HepG2 (cell line): ENCODE measurements at regions not wholly inside any gene's neighbourhood (a gene's known extent, or its start where the extent isn't known, plus 50 kb on each side); places are given as distances from the start of the nearest gene placed in this dataset.

Source experiments
- ATAC-seq: fragments of 200-7000 bp; cut with Tn5 transposase; 3 replicates; pipeline ENCODE4 v1.9.1; 2020; ENCODE audit warnings: mild to moderate bottlenecking, moderate library complexity
- BruUV-seq: library from RNA; stranded (reverse); fragments of 400-500 nt; replicated peaks from 2 replicates; lab custom pipeline; 2021; lab: Mats Ljungman, UMichigan
- CTCF ChIA-PET: fragments of 300-600 bp; formaldehyde crosslinking; extraction: SDS; loops from one replicate; lab custom pipeline; 2021; ENCODE audit warnings: low total read pairs, inconsistent platforms, low intra/inter-chr PET ratio; lab: Yijun Ruan, JAX
- POLR2A ChIA-PET: fragments of 350-600 bp; sonication (Branson Sonifier 250); formaldehyde crosslinking; loops from one replicate; lab custom pipeline; 2020; ENCODE audit warnings: antibody characterized with exemption, inconsistent platforms; lab: Yijun Ruan, JAX
- DNase-seq: peaks from one replicate; pipeline ENCODE4 v3.0.0-alpha.2; 2015; ENCODE audit warnings: low spot score
- FAIRE-seq: peaks from 3 replicates; lab custom pipeline; 2011; peaks lifted over from hg19 to GRCh38; lab: Jason Lieb, UNC
- H2AFZ ChIP-seq: one replicate; pipeline ENCODE4 v1.6.1; 2011; ENCODE audit warnings: low read length, inconsistent platforms
- H3K27ac ChIP-seq: fragments of 300-600 bp; 3 replicates; pipeline ENCODE4 v1.8.0; 2011; ENCODE audit warnings: mixed run types, mild to moderate bottlenecking, mixed read lengths, low read length, inconsistent platforms; ENCODE audit not compliant: insufficient read depth; ENCODE audit errors: extremely low read length
- H3K27me3 ChIP-seq, 2 experiments: fragments of 200-600 bp in 1 of 2; 2 replicates in 1 of 2; 3 replicates in 1 of 2; pipeline versions ENCODE4 v1.6.0 to v1.8.0; 2011; ENCODE audit warnings: low read length in 2 of 2, mild to moderate bottlenecking in 2 of 2, moderate library complexity in 2 of 2, inconsistent platforms in 1 of 2; ENCODE audit not compliant: insufficient read depth in 2 of 2, control insufficient read depth in 1 of 2
- H3K36me3 ChIP-seq, 2 experiments: fragments of 200-600 bp in 1 of 2; replicated peaks in 1 of 2; 2 replicates in 1 of 2; 3 replicates in 1 of 2; pipeline versions ENCODE4 v1.5.1 to v1.8.0; 2011; ENCODE audit warnings: low read length in 2 of 2, inconsistent platforms in 1 of 2; ENCODE audit not compliant: insufficient read depth in 2 of 2, control insufficient read depth in 1 of 2
- H3K4me1 ChIP-seq: 2 replicates; pipeline ENCODE4 v1.5.1; 2012; ENCODE audit warnings: low read length, inconsistent platforms; ENCODE audit not compliant: insufficient read depth
- H3K4me2 ChIP-seq: 2 replicates; pipeline ENCODE4 v1.6.0; 2011; ENCODE audit warnings: low read depth, low read length, inconsistent platforms
- H3K4me3 ChIP-seq, 3 experiments: fragments of 200-600 bp in 1 of 3; sonication (generic), shearing (Covaris generic) in 1 of 3; replicated peaks in 1 of 3; 2 replicates each; pipeline ENCODE4 v1.5.1; 2011 to 2016; ENCODE audit warnings: low read length in 3 of 3, inconsistent platforms in 2 of 3, low read depth in 2 of 3, mild to moderate bottlenecking in 2 of 3, control low read depth in 1 of 3, mixed read lengths in 1 of 3; ENCODE audit not compliant: insufficient read depth in 1 of 3
- H3K79me2 ChIP-seq: one replicate; pipeline ENCODE4 v1.6.1; 2011; ENCODE audit warnings: low read length, inconsistent platforms; ENCODE audit not compliant: insufficient read depth
- H3K9ac ChIP-seq: 2 replicates; pipeline ENCODE4 v1.6.0; 2011; ENCODE audit warnings: mild to moderate bottlenecking, low read depth, low read length, inconsistent platforms; ENCODE audit not compliant: insufficient read depth
- H3K9me3 ChIP-seq: 2 replicates; pipeline ENCODE4 v1.5.1; 2012; ENCODE audit warnings: mild to moderate bottlenecking, low read length
- H4K20me1 ChIP-seq: 2 replicates; pipeline ENCODE4 v1.6.0; 2011; ENCODE audit warnings: inconsistent platforms, mild to moderate bottlenecking, low read length, moderate library complexity; ENCODE audit not compliant: insufficient read depth
- KDM2A ChIP-seq: sonication (generic); formaldehyde crosslinking; IDR thresholded peaks from 2 replicates; pipeline ENCODE4 v1.4.0; 2020; ENCODE audit warnings: low read depth, missing genetic modification reagents, borderline replicate concordance
- RELA ChIP-seq: sonication (generic); formaldehyde crosslinking; IDR thresholded peaks from 2 replicates; pipeline ENCODE4 v1.4.0; 2020; ENCODE audit warnings: missing genetic modification reagents
- SATB2 ChIP-seq: sonication (generic); formaldehyde crosslinking; IDR thresholded peaks from 2 replicates; pipeline ENCODE4 v1.5.0; 2020; ENCODE audit warnings: missing genetic modification reagents
- SIN3B ChIP-seq: fragments of 150-350 bp; IDR thresholded peaks from 2 replicates; pipeline ENCODE4 v1.6.1; 2014; ENCODE audit warnings: low read length
- SNAI1 ChIP-seq: sonication (generic); formaldehyde crosslinking; IDR thresholded peaks from 2 replicates; pipeline ENCODE4 v1.5.0; 2020; ENCODE audit warnings: mild to moderate bottlenecking, missing genetic modification reagents, borderline replicate concordance
- ZBTB46 ChIP-seq: sonication (generic); formaldehyde crosslinking; IDR thresholded peaks from 2 replicates; pipeline ENCODE4 v1.4.0; 2020; ENCODE audit warnings: mild to moderate bottlenecking, missing genetic modification reagents, borderline replicate concordance
- ZNF230 ChIP-seq: sonication (generic); formaldehyde crosslinking; IDR thresholded peaks from 2 replicates; pipeline ENCODE4 v1.4.0; 2020; ENCODE audit warnings: mild to moderate bottlenecking, missing genetic modification reagents
- ZNF326 ChIP-seq: sonication (generic); formaldehyde crosslinking; IDR thresholded peaks from 2 replicates; pipeline ENCODE4 v1.4.0; 2020; ENCODE audit warnings: missing genetic modification reagents, borderline replicate concordance
- ZNF737 ChIP-seq: sonication (generic); formaldehyde crosslinking; IDR thresholded peaks from 2 replicates; pipeline ENCODE4 v1.5.0; 2020; ENCODE audit warnings: missing genetic modification reagents, mild to moderate bottlenecking, borderline replicate concordance
- ZNF782 ChIP-seq: sonication (generic); formaldehyde crosslinking; IDR thresholded peaks from 2 replicates; pipeline ENCODE4 v1.4.0; 2020; ENCODE audit warnings: missing genetic modification reagents, mild to moderate bottlenecking, borderline replicate concordance
- ZNF800 ChIP-seq: sonication (generic); formaldehyde crosslinking; IDR thresholded peaks from 2 replicates; pipeline ENCODE4 v1.4.0; 2020; ENCODE audit warnings: missing genetic modification reagents
- WGBS: methylation state at CpG from one replicate; pipeline ENCODE4 v1.1.6; 2017; ENCODE audit warnings: low lambda C conversion rate; 5-methylcytosine and 5-hydroxymethylcytosine counted together
- in situ Hi-C: cut with HindIII; loops from 2 replicates; pipeline ENCODE4 v1.10.0; 2017; ENCODE audit warnings: low pct_unique_long_range_greater_than_20kb; ENCODE audit not compliant: extremely low pct_ligation_motif_present
- intact Hi-C: fragments of 100-400 bp; cut with micrococcal nuclease; formaldehyde crosslinking; loops from one replicate; pipeline ENCODE4 v1.10.0; 2022; ENCODE audit not compliant: unreplicated experiment
- TF ChIP-seq, protein P1 (sequence below): sonication (generic); formaldehyde crosslinking; IDR thresholded peaks from 2 replicates; pipeline ENCODE4 v1.8.0; 2022; ENCODE audit warnings: missing genetic modification reagents, mild to moderate bottlenecking, inconsistent platforms, borderline replicate concordance
- TF ChIP-seq, protein P2 (sequence below): sonication (generic); formaldehyde crosslinking; conservative IDR thresholded peaks from 2 replicates; pipeline ENCODE4 v1.8.1; 2023; ENCODE audit warnings: missing genetic modification reagents

DNA sequence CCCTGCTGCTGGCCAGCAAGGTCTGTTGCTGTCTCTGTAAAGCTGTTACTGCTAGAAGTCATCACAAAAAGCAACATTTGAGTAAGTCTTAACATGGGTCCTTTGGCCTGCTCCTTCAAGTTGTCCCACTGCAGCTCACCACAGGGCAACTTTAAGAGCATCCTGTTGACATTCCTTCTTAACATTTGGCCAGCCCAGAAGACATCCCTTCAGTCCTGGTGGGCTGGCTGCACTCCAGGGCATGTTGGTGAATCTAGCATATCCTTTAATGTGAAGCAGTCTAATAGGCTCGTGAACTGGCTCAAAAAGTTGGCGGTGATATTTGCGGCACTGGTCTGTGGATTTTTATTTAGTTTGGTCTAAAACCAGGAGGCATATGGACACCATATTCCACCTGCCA lies 92.2 kb upstream of the MAML3 start:
- Histone ChIP-seq H3K36me3 (no peaks in the 10 kb centered on the region), H3K79me2 (no peaks in the 10 kb centered on the region)
- 100% methylated on average over 2 of the region's 3 CpGs for WGBS
- TF ChIP-seq ZNF782 (CRISPR knock-in tag): no peak
- TF ChIP-seq ZNF326 (CRISPR knock-in tag): no peak
- TF ChIP-seq, all 625 proteins: peak for 0
- intact Hi-C loops (no loop called here), in situ Hi-C loops (no loop called here)
- H3K27ac ChIP-seq: no peak overlapping the region
- no TSS peak for BruUV-seq
- DNase-seq (no peak), FAIRE-seq (no peak), ATAC-seq (no peak)
- POLR2A ChIA-PET: no interaction called here
- no peaks in the 10 kb centered on the region for H3K4me1 ChIP-seq
- H3K4me2 ChIP-seq: no peak overlapping the region
- CTCF ChIA-PET: no interaction called here
- 0 out of 5 replicates have a peak, but pooled peaks cover 0 to 7% of the 10 kb centered on the region in 2 experiments for H3K27me3 ChIP-seq
- no peak overlapping the region for H3K9ac ChIP-seq
- H3K9me3 ChIP-seq: no peaks in the 10 kb centered on the region
- no peak overlapping the region for H3K4me3 ChIP-seq
- H4K20me1 ChIP-seq: no peaks in the 10 kb centered on the region
- no peak overlapping the region for H2AFZ ChIP-seq

DNA sequence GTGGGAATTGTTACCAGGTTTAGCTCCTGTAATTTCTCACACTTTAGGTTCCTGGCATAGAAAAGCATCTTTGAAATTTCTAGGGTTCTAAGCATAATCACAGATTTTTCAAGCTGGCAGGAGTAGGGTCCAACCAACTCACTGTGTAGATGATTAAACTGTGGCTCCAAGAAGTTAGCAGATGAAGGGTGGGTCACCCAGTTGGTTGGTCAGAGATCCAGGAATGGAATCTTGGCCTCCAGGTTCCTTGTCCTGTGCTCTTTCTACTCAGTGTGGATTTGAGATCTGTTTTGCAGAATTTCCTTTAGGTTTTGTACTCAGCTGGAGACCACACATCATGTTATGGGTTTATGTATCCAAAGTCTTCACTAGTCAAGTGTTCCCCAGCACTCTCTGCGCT lies 90.3 kb upstream of the MAML3 start:
- intact Hi-C loops (no loop called here), in situ Hi-C loops (no loop called here)
- no peak overlapping the region for H2AFZ ChIP-seq
- no peaks in the 10 kb centered on the region for H3K36me3 ChIP-seq
- FAIRE-seq (no peak), DNase-seq (no peak), ATAC-seq (no peak)
- H4K20me1 ChIP-seq: no peaks in the 10 kb centered on the region
- CTCF ChIA-PET: no interaction called here
- no peak overlapping the region for H3K27ac ChIP-seq
- no peak overlapping the region for H3K4me2 ChIP-seq
- H3K27me3 ChIP-seq: peaks cover 0 to 18% of the 10 kb centered on the region in 2 experiments; a peak in 2 of 5 replicates
- no peak overlapping the region for H3K9ac ChIP-seq
- POLR2A ChIA-PET: no interaction called here
- no TSS peak for BruUV-seq
- H3K4me1 ChIP-seq: no peaks in the 10 kb centered on the region
- H3K4me3 ChIP-seq: no peak overlapping the region
- no peaks in the 10 kb centered on the region for H3K79me2 ChIP-seq
- H3K9me3 ChIP-seq: no peaks in the 10 kb centered on the region
- WGBS: 80% methylated on average over 1 of the region's 1 CpG
- TF ChIP-seq ZNF737 (CRISPR knock-in tag): no peak
- no peak for TF ChIP-seq ZNF230
- no peak for TF ChIP-seq SIN3B
- no peak for TF ChIP-seq SATB2 (CRISPR knock-in tag)
- TF ChIP-seq ZNF800 (CRISPR knock-in tag): no peak
- TF ChIP-seq RELA (CRISPR knock-in tag): no peak
- TF ChIP-seq, protein P1, sequence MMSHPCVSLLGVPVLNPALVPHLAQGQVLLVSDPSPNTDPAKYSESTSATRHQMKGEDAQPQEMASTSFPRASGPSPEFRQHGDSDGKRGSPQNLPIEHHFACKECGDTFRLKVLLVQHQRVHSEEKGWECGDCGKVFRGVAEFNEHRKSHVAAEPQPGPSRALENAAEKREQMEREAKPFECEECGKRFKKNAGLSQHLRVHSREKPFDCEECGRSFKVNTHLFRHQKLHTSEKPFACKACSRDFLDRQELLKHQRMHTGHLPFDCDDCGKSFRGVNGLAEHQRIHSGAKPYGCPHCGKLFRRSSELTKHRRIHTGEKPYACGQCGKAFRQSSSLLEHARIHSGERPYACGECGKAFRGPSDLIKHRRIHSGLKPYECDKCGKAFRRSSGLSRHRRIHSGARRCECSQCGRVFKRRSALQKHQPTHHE (CRISPR knock-in tag): no peak
- TF ChIP-seq SNAI1 (CRISPR knock-in tag): no peak
- no peak for TF ChIP-seq ZBTB46 (CRISPR knock-in tag)
- no peak for TF ChIP-seq KDM2A
- TF ChIP-seq, protein P2, sequence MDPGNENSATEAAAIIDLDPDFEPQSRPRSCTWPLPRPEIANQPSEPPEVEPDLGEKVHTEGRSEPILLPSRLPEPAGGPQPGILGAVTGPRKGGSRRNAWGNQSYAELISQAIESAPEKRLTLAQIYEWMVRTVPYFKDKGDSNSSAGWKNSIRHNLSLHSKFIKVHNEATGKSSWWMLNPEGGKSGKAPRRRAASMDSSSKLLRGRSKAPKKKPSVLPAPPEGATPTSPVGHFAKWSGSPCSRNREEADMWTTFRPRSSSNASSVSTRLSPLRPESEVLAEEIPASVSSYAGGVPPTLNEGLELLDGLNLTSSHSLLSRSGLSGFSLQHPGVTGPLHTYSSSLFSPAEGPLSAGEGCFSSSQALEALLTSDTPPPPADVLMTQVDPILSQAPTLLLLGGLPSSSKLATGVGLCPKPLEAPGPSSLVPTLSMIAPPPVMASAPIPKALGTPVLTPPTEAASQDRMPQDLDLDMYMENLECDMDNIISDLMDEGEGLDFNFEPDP (CRISPR knock-in tag): no peak
